ENCODE measurements at regions not wholly inside any gene's neighbourhood (a gene's known extent, or its start where the extent isn't known, plus 50 kb on each side); places are given as distances from the start of the nearest gene placed in this dataset.

GRCh38 chr6:97812940-97813339 lies 529.9 kb upstream of the MMS22L start:
- intact Hi-C loops (cut with micrococcal nuclease; ENCODE audit: unreplicated experiment) = no loop called here
- Mint-ChIP-seq H3K27ac (ENCODE audit: unreplicated experiment) (no peak overlapping the region), H3K36me3 (ENCODE audit: insufficient read depth, unreplicated experiment) (no peaks in the 10 kb centered on the region), H3K27me3 (ENCODE audit: unreplicated experiment) (no peaks in the 10 kb centered on the region), H3K4me1 (ENCODE audit: low read depth, unreplicated experiment) (no peaks in the 10 kb centered on the region), H3K4me3 (ENCODE audit: low read depth, unreplicated experiment) (no peak overlapping the region), H3K9me3 (ENCODE audit: low read depth, unreplicated experiment) (no peaks in the 10 kb centered on the region)
- BruUV-seq (replicated peaks) = no TSS peak
- no peak for DNase-seq
- CTCF ChIA-PET = no interaction called here
- TF ChIP-seq CTCF (IDR thresholded peaks at IDR 0.05; ENCODE audit: unreplicated experiment) = no peak

- CTCF ChIA-PET = no interaction called here
- intact Hi-C loops (cut with micrococcal nuclease; ENCODE audit: unreplicated experiment) = no loop called here
- Mint-ChIP-seq H3K4me1 (ENCODE audit: low read depth, unreplicated experiment) (no peaks in the 10 kb centered on the region), H3K9me3 (ENCODE audit: low read depth, unreplicated experiment) (no peaks in the 10 kb centered on the region), H3K4me3 (ENCODE audit: low read depth, unreplicated experiment) (no peak overlapping the region), H3K27me3 (ENCODE audit: unreplicated experiment) (no peaks in the 10 kb centered on the region), H3K27ac (ENCODE audit: unreplicated experiment) (no peak overlapping the region), H3K36me3 (ENCODE audit: insufficient read depth, unreplicated experiment) (no peaks in the 10 kb centered on the region)
- DNase-seq = no peak
- no TSS peak for BruUV-seq (replicated peaks)
- no peak for TF ChIP-seq CTCF (IDR thresholded peaks at IDR 0.05; ENCODE audit: unreplicated experiment)
These were observed 531.0 kb upstream of the MMS22L start for GRCh38 chr6:97813889-97814567.

- Mint-ChIP-seq H3K4me3 (ENCODE audit: low read depth, unreplicated experiment) (no peak overlapping the region), H3K27ac (ENCODE audit: unreplicated experiment) (no peak overlapping the region), H3K36me3 (ENCODE audit: insufficient read depth, unreplicated experiment) (no peaks in the 10 kb centered on the region), H3K4me1 (ENCODE audit: low read depth, unreplicated experiment) (no peaks in the 10 kb centered on the region), H3K9me3 (ENCODE audit: low read depth, unreplicated experiment) (no peaks in the 10 kb centered on the region), H3K27me3 (ENCODE audit: unreplicated experiment) (no peaks in the 10 kb centered on the region)
- CTCF ChIA-PET = no interaction called here
- intact Hi-C loops (cut with micrococcal nuclease; ENCODE audit: unreplicated experiment) = no loop called here
- no TSS peak for BruUV-seq (replicated peaks)
- TF ChIP-seq CTCF (IDR thresholded peaks at IDR 0.05; ENCODE audit: unreplicated experiment) = no peak
- DNase-seq = no peak
These were observed 532.3 kb upstream of the MMS22L start for GRCh38 chr6:97815301-97815812.

- TF ChIP-seq CTCF (IDR thresholded peaks at IDR 0.05; ENCODE audit: unreplicated experiment) = no peak
- CTCF ChIA-PET = no interaction called here
- Mint-ChIP-seq H3K27me3 (ENCODE audit: unreplicated experiment) (no peaks in the 10 kb centered on the region), H3K4me3 (ENCODE audit: low read depth, unreplicated experiment) (no peak overlapping the region), H3K4me1 (ENCODE audit: low read depth, unreplicated experiment) (no peaks in the 10 kb centered on the region), H3K36me3 (ENCODE audit: insufficient read depth, unreplicated experiment) (no peaks in the 10 kb centered on the region), H3K9me3 (ENCODE audit: low read depth, unreplicated experiment) (no peaks in the 10 kb centered on the region), H3K27ac (ENCODE audit: unreplicated experiment) (peak overlapping the region; percentile 36)
- DNase-seq = no peak
- intact Hi-C loops (cut with micrococcal nuclease; ENCODE audit: unreplicated experiment) = no loop called here
- BruUV-seq (replicated peaks) = no TSS peak
These were observed 533.5 kb upstream of the MMS22L start for GRCh38 chr6:97816526-97816925.

Measured in Calu3 (cell line).